ENCODE measurements at regions not wholly inside any gene's neighbourhood (a gene's known extent, or its start where the extent isn't known, plus 50 kb on each side); places are given as distances from the start of the nearest gene placed in this dataset.

DNA sequence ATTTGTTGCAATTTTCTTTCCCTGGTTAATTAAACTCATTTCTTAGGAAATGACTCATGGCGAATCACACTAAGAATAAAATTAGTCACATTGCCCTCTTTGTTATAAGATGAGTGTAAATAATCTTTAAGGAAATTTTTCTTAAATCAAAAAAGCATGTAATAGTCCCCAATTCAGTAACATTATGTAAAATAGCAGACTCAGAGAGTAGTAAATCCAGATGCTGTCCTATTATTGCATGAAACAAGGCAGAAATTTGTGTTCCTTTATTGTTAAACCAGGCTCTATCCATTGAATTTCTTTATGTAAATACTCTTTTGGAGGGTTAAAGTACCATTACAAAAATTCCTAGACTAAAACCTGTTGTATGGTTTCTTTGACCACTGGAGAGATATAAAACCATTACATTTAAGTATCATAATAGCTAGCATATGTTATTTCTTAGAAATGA is 154.5 kb upstream of the C1orf87 start:
- Histone ChIP-seq H3K36me3 (ENCODE audit: control insufficient read depth, low read length) (no peaks in the 10 kb centered on the region), H3F3A (ENCODE audit: control insufficient read depth, insufficient read depth) (no peaks in the 10 kb centered on the region), H3K27ac (ENCODE audit: low read depth, low read length) (no peak overlapping the region), H3K9me2 (replicated peaks; ENCODE audit: control insufficient read depth, low read length) (no peaks in the 10 kb centered on the region), H3K9me3 (ENCODE audit: control insufficient read depth, insufficient read depth, low read length) (no peaks in the 10 kb centered on the region), H3K4me1 (ENCODE audit: control insufficient read depth, low read length) (no peaks in the 10 kb centered on the region), H3K79me2 (ENCODE audit: control insufficient read depth, low read length) (no peaks in the 10 kb centered on the region), H3K27me3 (ENCODE audit: control insufficient read depth, low read length) (no peaks in the 10 kb centered on the region), H3K4me2 (ENCODE audit: low read length) (no peak overlapping the region), H4K20me1 (ENCODE audit: control insufficient read depth, insufficient read depth, low read depth, low read length) (no peaks in the 10 kb centered on the region), H3K4me3 (ENCODE audit: low read length) (no peak overlapping the region)
- TF ChIP-seq EZH2phosphoT487 (IDR thresholded peaks at IDR 0.05; ENCODE audit: borderline replicate concordance, low read length), result no peak
- TF ChIP-seq, protein P1, sequence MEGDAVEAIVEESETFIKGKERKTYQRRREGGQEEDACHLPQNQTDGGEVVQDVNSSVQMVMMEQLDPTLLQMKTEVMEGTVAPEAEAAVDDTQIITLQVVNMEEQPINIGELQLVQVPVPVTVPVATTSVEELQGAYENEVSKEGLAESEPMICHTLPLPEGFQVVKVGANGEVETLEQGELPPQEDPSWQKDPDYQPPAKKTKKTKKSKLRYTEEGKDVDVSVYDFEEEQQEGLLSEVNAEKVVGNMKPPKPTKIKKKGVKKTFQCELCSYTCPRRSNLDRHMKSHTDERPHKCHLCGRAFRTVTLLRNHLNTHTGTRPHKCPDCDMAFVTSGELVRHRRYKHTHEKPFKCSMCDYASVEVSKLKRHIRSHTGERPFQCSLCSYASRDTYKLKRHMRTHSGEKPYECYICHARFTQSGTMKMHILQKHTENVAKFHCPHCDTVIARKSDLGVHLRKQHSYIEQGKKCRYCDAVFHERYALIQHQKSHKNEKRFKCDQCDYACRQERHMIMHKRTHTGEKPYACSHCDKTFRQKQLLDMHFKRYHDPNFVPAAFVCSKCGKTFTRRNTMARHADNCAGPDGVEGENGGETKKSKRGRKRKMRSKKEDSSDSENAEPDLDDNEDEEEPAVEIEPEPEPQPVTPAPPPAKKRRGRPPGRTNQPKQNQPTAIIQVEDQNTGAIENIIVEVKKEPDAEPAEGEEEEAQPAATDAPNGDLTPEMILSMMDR (IDR thresholded peaks at IDR 0.05; ENCODE audit: low read depth, low read length, poor library complexity, severe bottlenecking), result no peak

DNA sequence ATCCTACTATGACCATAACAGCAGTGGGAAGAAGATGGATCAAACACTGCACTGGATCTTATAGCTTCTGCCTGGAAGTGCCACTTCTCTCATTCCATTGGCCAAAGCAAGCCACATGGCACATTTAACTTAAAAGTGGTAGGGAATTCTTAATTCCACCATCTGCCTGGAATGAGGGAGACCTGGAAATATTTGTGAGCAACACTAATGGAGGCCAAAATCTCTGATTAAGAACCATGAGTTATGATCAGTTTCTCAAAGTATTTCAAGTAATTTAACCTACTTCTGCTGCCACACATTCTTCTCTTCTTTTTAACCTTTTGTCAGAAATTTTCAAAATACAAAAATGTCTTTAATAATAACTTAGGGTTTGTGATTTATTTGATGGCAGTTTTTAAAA is 154.0 kb upstream of the C1orf87 start:
- no peaks in the 10 kb centered on the region for H3K36me3 ChIP-seq (ENCODE audit: control insufficient read depth, low read length)
- TF ChIP-seq, protein P1 (IDR thresholded peaks at IDR 0.05; ENCODE audit: low read depth, low read length, poor library complexity, severe bottlenecking), result no peak
- no peak for TF ChIP-seq EZH2phosphoT487 (IDR thresholded peaks at IDR 0.05; ENCODE audit: borderline replicate concordance, low read length)

DNA sequence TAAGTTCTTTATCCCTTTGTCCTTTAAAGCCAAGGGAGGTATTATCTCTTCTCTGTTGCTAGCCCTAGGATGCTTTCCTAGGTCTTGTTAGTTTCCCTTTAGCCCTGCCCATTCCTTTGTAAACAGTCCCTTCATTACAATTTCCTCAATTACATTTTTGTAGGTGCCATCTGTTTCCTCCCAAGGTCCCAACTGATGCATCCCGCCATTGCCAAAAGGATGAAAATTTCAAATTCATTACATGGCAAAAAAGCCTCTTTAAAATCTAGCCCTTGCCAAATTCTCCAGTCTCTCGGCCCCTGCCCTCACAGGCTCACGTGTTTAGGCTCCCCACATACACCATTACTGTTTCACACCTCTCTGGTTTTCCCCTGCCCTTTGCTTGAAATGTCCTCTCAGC is 151.9 kb upstream of the C1orf87 start:
- Histone ChIP-seq H3K9me2 (replicated peaks; ENCODE audit: control insufficient read depth, low read length) (no peaks in the 10 kb centered on the region), H3K79me2 (ENCODE audit: control insufficient read depth, low read length) (no peaks in the 10 kb centered on the region), H3K27me3 (ENCODE audit: control insufficient read depth, low read length) (no peaks in the 10 kb centered on the region), H3F3A (ENCODE audit: control insufficient read depth, insufficient read depth) (no peaks in the 10 kb centered on the region), H3K4me1 (ENCODE audit: control insufficient read depth, low read length) (no peaks in the 10 kb centered on the region), H4K20me1 (ENCODE audit: control insufficient read depth, insufficient read depth, low read depth, low read length) (no peaks in the 10 kb centered on the region), H3K36me3 (ENCODE audit: control insufficient read depth, low read length) (no peaks in the 10 kb centered on the region), H3K4me3 (ENCODE audit: low read length) (no peak overlapping the region), H3K4me2 (ENCODE audit: low read length) (no peak overlapping the region), H3K27ac (ENCODE audit: low read depth, low read length) (no peak overlapping the region), H3K9me3 (ENCODE audit: control insufficient read depth, insufficient read depth, low read length) (no peaks in the 10 kb centered on the region)
- TF ChIP-seq, protein P1 (IDR thresholded peaks at IDR 0.05; ENCODE audit: low read depth, low read length, poor library complexity, severe bottlenecking), result no peak
- TF ChIP-seq EZH2phosphoT487 (IDR thresholded peaks at IDR 0.05; ENCODE audit: borderline replicate concordance, low read length), result no peak

More for the DNA sequence above, 154.0 kb upstream of the C1orf87 start:
- no peaks in the 10 kb centered on the region for H3K79me2 ChIP-seq (ENCODE audit: control insufficient read depth, low read length)
- no peaks in the 10 kb centered on the region for H3K9me2 ChIP-seq (replicated peaks; ENCODE audit: control insufficient read depth, low read length)
- H3K9me3 ChIP-seq (ENCODE audit: control insufficient read depth, insufficient read depth, low read length), result no peaks in the 10 kb centered on the region
- no peak overlapping the region for H3K27ac ChIP-seq (ENCODE audit: low read depth, low read length)
- no peaks in the 10 kb centered on the region for H3K27me3 ChIP-seq (ENCODE audit: control insufficient read depth, low read length)
- no peak overlapping the region for H3K4me2 ChIP-seq (ENCODE audit: low read length)
- no peaks in the 10 kb centered on the region for H3F3A ChIP-seq (ENCODE audit: control insufficient read depth, insufficient read depth)
- H4K20me1 ChIP-seq (ENCODE audit: control insufficient read depth, insufficient read depth, low read depth, low read length), result no peaks in the 10 kb centered on the region
- H3K4me1 ChIP-seq (ENCODE audit: control insufficient read depth, low read length), result no peaks in the 10 kb centered on the region
- H3K4me3 ChIP-seq (ENCODE audit: low read length), result no peak overlapping the region

All from DOHH2 (cell line).